ENCODE measurements at regions not wholly inside any gene's neighbourhood (a gene's known extent, or its start where the extent isn't known, plus 50 kb on each side); places are given as distances from the start of the nearest gene placed in this dataset.
"Not testable (repeated sequence)": the region's sequence is repeated elsewhere in the genome, so short reads cannot be mapped to it uniquely, and the experiment has no call there.

DNA sequence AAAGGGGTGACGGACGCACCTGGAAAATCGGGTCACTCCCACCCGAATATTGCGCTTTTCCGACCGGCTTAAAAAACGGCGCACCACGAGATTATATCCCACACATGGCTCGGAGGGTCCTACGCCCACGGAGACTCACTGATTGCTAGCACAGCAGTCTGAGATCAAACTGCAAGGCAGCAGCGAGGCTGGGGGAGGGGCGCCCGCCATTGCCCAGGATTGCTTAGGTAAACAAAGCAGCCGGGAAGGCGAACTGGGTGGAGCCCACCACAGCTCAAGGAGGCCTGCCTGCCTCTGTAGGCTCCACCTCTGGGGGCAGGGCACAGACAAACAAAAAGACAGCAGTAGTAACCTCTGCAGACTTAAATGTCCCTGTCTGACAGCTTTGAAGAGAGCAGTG is 1471.4 kb downstream of the RAPGEF2 start:
- TF ChIP-seq RORA (CRISPR knock-in tag; IDR thresholded peaks at IDR 0.05); RAD21 (CRISPR knock-in tag; IDR thresholded peaks at IDR 0.05); CEBPG (CRISPR knock-in tag; IDR thresholded peaks at IDR 0.05); BRF2 (CRISPR knock-in tag; IDR thresholded peaks at IDR 0.05); ZNF768 (CRISPR knock-in tag; IDR thresholded peaks at IDR 0.05); SMAD3 (CRISPR knock-in tag; IDR thresholded peaks at IDR 0.05); ZNF670 (CRISPR knock-in tag; IDR thresholded peaks at IDR 0.05; ENCODE audit: borderline replicate concordance); ZNF674 (CRISPR knock-in tag; IDR thresholded peaks at IDR 0.05; ENCODE audit: low read depth): not testable (repeated sequence)
- TF ChIP-seq, protein P1, sequence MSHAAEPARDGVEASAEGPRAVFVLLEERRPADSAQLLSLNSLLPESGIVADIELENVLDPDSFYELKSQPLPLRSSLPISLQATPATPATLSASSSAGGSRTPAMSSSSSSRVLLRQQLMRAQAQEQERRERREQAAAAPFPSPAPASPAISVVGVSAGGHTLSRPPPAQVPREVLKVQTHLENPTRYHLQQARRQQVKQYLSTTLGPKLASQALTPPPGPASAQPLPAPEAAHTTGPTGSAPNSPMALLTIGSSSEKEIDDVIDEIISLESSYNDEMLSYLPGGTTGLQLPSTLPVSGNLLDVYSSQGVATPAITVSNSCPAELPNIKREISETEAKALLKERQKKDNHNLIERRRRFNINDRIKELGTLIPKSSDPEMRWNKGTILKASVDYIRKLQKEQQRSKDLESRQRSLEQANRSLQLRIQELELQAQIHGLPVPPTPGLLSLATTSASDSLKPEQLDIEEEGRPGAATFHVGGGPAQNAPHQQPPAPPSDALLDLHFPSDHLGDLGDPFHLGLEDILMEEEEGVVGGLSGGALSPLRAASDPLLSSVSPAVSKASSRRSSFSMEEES (CRISPR knock-in tag; IDR thresholded peaks at IDR 0.05) = not testable (repeated sequence)
- TF ChIP-seq, protein P2, sequence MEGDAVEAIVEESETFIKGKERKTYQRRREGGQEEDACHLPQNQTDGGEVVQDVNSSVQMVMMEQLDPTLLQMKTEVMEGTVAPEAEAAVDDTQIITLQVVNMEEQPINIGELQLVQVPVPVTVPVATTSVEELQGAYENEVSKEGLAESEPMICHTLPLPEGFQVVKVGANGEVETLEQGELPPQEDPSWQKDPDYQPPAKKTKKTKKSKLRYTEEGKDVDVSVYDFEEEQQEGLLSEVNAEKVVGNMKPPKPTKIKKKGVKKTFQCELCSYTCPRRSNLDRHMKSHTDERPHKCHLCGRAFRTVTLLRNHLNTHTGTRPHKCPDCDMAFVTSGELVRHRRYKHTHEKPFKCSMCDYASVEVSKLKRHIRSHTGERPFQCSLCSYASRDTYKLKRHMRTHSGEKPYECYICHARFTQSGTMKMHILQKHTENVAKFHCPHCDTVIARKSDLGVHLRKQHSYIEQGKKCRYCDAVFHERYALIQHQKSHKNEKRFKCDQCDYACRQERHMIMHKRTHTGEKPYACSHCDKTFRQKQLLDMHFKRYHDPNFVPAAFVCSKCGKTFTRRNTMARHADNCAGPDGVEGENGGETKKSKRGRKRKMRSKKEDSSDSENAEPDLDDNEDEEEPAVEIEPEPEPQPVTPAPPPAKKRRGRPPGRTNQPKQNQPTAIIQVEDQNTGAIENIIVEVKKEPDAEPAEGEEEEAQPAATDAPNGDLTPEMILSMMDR (CRISPR knock-in tag; IDR thresholded peaks at IDR 0.05) = not testable (repeated sequence)
- TF ChIP-seq, protein P3, sequence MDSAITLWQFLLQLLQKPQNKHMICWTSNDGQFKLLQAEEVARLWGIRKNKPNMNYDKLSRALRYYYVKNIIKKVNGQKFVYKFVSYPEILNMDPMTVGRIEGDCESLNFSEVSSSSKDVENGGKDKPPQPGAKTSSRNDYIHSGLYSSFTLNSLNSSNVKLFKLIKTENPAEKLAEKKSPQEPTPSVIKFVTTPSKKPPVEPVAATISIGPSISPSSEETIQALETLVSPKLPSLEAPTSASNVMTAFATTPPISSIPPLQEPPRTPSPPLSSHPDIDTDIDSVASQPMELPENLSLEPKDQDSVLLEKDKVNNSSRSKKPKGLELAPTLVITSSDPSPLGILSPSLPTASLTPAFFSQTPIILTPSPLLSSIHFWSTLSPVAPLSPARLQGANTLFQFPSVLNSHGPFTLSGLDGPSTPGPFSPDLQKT (CRISPR knock-in tag; IDR thresholded peaks at IDR 0.05; ENCODE audit: borderline replicate concordance) = not testable (repeated sequence)
- TF ChIP-seq, protein P4, sequence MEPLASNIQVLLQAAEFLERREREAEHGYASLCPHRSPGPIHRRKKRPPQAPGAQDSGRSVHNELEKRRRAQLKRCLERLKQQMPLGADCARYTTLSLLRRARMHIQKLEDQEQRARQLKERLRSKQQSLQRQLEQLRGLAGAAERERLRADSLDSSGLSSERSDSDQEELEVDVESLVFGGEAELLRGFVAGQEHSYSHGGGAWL (CRISPR knock-in tag; IDR thresholded peaks at IDR 0.05) = not testable (repeated sequence)
